Hematopoietic multipotent progenitor cell treated with erythropoietin and hydrocortisone succinate and interleukin-3 and kit ligand, for 6 days (in vitro differentiated cells): ENCODE measurements at regions not wholly inside any gene's neighbourhood (a gene's known extent, or its start where the extent isn't known, plus 50 kb on each side); places are given as distances from the start of the nearest gene placed in this dataset.

ENCODE experiments used
- DNase-seq: peaks from one replicate; pipeline ENCODE4 v3.0.0-alpha.2; 2015

DNA sequence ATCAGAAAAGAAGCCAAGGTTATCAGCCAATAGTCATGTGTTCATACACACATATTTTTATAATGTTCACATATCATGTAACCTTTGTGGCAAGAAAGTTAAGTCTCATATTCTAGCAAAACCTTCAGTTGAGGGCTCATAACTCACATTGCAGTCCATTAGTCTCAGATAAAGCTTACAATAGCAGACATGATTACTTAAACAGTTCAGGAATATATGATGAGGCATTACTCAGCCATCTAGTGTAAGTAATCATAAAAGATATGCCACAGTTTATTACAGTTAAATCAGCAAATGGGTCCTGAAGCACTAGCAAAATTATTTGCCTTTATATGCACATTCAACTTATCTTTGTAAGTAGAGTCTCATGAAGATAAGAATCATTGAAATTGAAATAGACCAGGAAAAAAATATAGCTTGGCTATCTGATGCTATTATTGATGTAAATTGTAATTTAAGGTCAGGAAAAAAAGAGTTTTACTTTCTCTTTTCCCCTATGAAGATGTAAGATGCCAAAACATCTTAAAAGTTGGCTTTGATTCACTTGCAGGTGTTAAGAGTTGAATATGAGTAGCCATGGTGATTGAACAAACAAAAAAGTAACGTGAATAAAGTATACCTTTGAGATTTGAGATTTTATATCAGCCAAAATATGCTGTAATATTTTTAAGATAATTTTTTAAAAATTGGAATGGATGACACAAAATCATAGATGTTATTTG is 537.0 kb downstream of the SLC6A15 start:
- DNase-seq: no peak

DNA sequence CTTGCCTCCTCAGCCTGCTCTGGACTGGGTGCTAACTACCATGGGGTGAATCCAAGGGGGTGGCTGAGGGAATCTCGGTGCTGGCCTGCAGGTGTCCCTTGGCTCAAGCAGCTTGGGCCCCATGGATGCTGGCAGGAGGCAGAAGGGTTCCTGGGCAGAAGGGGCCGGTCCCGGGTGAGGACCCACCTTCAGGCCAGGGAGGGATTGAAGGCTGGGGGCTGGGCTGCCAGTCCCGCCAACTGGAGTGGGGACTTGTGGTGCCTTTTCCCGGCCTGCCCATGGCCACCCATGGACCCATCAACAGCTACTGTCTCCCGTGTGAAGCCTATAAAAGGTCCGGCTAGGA is 550.1 kb downstream of the SLC6A15 start:
- DNase-seq: no peak

DNA sequence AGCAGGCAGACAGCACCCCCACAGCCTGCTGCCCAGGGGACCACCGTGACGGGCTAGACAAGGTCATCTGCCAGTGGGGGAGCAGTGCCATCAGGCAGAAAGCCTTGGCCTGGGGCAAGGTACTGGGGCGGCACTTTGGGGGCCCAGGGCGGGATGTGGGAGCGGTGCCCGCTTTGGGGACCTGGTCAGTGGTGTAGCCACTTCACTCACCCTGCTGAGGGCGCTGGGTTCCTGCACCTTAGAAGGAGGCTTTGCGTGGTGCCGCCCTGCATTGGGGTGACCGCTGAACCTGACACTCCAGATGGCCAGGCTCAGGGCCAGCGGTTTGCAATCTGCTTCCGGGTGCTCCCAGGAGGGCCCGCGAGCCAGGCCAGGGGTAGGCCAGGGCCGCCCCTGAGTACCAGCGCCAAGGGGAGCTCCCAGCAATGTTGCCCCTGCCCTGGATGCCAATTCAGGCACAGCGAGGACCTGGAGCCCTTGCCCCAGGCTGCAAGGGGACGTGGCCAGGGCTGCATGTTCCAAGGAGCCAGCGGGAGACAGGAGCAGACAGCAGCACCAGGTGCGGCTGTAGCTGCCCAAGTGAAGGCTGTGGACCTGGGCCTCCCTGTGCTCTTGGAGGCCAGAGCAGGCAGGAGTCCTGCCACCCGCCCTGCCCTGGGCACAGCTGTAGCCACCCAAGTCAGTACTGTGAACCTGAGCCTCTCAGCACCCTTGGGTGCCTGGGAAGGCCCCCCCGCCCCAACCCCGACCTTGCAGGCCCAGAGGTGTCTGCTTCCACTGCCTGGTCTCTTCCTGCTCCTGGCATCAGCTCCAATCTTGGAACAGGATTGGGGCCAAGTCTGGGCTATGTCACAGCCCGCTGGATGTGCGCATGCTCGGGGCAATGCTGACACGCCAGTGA is 550.7 kb downstream of the SLC6A15 start:
- DNase-seq: no peak

DNA sequence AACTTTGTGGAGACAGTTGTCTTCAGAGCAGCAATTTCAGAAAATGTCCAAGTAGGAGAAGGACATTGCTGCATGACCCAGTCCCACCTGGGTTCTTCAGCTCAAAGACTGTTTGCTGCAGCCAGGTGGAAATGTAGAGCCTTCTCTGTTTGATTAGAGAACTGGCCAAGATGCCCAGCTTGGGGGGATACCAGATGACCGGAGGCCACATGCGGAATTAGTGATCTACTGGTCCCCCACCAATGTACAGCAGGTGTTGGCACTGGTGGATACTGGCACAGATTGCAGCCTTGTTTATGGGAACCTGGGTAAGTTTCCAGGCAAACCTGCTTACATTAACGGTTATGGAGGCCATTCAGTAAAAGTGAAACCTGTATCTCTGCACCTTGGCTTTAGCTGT is 555.3 kb downstream of the SLC6A15 start:
- DNase-seq: no peak

DNA sequence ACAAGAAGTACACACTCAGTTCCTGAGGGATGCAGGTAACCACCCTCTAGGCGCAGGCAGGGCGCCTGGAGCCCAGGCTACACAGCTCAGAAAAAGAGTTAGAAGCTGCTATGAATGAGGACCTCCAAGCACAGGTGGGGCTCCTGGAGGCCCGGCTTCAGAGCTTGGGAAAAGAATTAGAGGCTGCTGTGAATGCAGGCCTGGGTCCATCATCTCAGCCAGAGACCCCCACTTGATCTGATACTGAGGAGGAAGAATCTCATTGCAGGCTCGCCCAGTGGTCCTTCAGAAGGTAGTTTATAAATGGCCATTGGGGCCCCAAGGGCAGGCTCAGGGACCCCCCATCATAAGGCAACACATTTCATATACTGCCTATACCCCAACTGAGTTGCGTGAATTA is 556.4 kb downstream of the SLC6A15 start:
- DNase-seq: no peak

DNA sequence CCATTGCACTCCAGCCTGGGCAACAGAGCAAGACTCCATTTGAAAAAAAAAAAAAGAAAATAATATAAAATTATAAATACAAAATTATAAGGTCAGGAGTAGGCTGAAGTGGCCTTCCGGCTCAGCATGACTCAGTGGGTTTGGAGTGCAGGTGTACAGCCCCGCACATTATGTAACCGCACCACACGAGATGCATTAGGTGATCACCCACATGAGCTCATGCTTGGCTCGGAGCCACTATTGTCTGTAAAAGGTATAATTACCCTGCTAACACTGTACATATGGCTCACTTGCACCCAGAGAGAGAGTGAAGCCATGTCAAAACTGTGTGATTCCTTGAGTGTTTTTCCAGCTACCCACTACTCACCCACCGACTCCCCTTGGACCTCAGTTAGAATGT is 557.0 kb downstream of the SLC6A15 start:
- DNase-seq: no peak

DNA sequence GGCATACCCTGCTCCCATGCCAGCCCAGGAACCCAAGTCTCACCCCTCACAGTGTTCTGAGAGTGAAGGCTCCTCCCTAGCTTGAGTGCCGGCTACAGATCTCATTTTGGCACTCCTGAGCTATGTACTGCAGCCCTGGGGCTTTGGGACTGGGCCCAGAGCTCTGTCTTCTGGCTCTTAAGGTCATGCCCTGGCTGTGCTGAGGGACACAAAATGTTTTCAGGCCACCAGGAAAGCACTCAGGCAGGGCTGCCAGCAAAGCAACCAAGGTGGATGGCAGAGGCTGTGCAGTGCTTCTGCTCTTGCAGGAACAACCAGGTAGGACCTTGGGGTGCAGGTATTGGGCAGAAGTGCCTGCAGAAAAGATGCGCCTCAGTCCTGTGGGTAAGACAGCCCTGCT is 564.0 kb downstream of the SLC6A15 start:
- DNase-seq: no peak

DNA sequence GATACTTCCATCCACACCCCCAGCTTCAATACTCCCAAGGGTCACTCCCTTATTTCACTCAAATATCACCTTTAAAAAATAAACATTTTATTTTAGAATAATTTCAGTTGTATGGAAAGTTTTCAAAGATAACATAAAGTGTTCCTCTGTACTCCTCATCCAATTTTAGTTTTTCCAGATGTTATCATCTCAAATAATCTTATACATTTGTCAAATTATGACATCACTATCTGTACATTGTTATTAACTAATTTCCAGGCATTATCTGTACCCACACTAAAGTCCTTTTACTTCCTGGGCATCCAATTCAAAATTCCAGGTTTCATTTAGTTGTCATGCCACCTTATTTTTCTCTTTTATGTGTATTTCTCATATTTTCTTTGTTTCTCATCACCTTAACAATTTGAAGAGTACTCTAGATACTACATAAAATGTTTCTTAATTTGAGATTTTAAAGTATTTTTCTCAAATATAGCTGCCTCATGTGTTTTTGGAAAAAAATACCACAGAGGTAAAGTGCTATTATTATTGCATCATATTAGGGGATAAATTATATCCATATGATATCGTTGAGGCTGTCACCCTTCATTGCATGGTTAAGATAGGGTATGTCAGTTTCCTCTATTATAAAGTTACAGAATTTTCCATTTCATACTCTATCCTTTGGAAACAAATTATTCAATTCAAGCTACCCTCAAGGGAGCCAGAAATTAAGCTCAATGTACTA is 571.0 kb downstream of the SLC6A15 start:
- DNase-seq: no peak

DNA sequence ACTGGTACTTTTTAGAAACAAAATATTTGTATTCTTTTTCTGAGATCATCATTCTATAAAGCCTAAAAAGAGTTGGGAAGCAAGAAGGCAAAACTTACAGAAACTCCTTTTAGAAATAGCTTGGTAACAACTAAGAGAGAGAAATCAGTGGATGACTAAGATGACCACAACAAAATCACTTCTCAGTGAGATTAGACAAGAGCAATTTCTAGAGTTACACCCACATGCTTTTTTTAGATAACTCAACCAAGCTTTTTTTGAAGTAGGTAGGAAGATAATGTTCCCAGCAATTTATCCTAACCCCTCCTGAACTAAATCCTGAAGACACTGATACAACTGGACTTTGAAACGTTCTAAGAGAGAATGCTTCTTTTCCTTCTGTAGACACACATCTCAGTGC is 576.4 kb downstream of the SLC6A15 start:
- DNase-seq: no peak

DNA sequence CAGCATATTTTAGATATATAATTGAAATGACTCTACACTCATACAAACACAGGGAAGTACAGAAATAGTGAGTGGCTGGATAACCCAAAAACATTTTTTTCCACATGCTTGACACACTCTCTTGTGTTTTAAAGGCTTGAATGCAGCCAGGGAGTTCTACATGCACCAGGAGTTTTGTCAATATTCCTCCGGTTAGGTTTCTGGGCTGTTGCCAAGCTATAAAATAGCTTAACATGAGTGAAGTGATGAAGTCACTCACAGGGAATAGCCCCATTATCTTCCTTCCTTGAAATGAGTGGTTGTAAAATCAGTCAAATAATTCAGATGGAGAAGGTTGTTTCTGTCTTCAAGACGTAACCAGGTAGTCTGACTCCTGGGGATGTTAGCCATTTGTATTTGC is 582.7 kb downstream of the SLC6A15 start:
- no peak for DNase-seq

DNA sequence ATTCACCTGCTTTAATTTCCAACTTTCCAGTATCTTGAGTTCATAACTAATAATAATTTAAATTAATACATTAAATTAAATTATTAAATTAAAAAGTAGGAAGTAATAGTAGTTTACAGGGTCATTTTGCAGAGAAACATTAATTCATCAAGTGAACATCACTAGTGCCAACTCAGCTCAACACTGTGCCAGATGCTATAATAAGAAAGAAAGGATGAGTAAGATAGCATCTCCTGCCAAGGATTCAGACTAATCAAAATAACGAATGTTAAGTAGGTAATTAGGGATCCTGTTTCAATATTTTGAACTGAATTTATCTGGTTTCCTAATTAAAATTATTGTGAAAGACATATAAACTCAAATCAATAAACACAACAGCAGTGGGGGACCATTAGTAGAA is 596.7 kb downstream of the SLC6A15 start:
- DNase-seq: no peak

DNA sequence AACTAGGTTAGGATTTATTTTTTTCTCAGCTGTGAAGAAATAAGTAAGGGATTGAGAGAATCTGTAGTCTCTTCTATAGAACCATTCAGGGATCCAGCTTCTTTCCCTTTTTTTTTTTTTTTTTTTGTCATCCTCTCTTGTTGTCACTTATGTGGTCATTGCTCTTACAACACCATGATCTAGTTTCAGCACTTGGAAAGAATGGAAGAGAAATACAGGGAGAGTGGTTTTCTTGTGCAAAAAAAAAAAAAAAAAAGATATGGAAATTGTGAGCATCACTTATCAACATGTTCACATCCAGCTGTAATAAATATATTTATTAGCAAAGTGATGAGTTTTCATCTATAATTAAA is 599.3 kb downstream of the SLC6A15 start:
- DNase-seq: no peak

DNA sequence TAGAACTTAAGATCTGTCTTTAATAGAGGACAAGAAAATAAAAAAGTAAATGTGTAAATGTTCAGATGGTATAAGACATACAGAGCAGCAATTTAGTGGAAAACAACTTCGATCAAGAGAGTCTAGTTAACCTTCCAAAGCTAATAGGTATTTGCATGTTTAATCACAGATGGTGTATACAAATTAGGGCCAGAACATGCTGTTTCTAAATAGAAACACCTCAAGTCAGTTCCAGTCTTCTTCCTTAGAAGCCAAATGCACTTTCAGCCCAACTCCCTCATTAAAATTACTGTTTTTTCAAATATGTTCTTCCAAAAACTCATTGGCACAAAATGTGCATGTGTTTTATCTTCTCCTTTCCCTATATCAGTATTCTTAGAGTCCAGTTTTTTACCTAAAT is 604.4 kb downstream of the SLC6A15 start:
- DNase-seq: no peak

DNA sequence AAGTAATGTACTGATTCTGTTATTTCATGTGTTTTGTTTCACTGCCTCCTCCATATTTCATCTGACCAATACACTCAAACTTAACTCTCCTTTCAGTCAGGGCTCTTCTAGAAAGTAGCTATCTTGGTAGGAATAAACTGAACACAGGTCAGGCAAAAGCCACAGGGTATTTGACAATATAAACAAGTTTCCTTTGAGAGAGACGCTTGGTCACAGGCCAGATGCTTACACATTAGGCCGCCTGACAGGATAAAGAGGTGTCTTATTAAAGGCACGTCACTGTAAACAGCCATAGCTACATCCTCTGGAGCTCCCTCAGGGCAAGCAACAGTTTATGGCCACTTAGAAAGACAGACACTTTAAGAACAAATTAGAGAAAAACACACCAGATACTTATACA is 607.5 kb downstream of the SLC6A15 start:
- DNase-seq: no peak

DNA sequence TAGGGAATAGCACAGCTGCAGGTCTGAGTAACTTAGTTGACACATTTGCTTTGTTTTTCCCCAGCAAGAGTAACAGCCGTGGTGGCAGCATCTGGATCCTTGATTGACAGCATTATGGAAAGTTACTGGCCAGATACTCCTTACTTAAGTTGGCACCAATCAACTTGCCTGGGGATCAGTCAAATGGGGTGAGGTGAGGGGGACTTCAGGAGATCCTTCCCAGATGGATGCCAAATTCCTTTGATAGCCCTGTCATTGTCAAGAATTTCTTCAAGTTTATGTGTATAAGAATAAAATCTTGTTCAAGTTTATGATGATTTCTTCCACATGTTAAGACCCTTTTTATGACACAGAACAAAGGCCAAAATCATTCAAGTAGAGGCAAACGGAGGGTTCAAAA is 618.4 kb downstream of the SLC6A15 start:
- DNase-seq: no peak

DNA sequence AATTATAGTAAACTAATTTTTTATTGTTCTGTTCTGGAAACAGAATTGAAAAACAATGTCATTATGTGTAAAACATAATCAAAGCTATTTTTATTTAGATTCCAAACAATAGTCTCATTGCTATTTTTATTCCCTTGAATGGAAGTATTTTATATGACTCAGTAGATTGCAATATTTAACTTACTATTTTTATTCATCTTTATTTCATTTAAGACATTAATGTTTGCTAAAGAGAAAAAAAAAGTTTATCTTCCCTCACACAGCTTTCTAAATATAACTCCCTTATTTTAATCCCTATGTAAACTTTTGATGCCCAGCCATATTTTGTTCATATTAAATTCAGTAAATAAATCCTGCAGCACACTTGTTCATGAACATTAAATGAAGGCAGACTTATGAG is 622.4 kb downstream of the SLC6A15 start:
- no peak for DNase-seq

DNA sequence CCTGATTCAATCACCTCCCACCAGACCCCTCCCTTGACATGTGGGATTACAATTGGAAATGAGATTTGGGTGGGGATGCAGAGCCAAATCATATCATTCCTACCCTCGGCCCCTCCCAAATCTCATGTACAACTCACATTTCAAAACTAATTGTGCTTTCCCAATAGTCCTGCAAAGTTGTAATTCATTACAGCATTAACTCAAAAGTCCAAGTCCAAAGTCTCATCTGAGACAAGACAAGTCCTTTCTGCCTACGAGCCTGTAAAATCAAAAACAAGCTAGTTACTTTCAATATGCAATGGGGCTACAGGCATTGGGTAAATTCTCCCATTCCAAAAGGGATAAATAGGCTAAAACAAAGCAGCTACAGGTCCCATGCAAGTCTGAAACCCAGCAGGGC is 634.6 kb downstream of the SLC6A15 start:
- no peak for DNase-seq

DNA sequence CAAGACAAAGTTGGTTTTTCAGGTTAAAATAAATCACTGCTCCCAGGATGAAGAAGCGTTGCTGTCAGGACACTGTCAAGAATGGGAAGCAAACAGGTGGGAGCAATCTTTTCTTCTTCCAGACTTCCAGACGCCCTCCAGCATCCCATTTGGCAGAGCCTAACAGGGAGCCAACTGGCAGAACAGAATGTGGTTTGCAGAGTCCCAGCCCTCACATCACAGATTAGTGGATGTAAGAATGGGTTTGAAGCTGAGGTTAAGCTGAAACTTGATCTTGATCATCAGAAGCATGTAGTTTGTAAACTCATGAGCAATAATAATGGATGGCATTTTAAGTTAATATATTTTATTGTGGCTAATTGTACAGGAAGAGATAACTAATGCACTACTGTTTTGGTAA is 636.4 kb downstream of the SLC6A15 start:
- no peak for DNase-seq

DNA sequence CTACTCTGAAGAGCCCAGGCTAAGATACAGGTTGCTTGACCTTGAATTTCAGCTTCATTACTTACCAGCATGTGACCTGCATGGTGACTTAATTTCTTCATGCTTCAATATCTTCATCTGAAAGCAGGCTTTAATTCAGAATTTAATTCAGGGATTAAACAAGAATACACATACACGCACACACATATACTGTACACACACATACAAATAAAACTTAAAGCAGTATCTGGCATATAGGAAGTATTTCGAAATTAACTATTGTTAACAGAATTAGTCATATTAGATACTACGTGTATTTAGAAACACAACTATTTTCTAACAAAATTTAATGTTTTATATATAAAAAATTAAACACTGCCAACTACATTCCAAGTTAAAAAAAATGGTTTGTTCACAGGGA is 640.3 kb downstream of the SLC6A15 start:
- no peak for DNase-seq

DNA sequence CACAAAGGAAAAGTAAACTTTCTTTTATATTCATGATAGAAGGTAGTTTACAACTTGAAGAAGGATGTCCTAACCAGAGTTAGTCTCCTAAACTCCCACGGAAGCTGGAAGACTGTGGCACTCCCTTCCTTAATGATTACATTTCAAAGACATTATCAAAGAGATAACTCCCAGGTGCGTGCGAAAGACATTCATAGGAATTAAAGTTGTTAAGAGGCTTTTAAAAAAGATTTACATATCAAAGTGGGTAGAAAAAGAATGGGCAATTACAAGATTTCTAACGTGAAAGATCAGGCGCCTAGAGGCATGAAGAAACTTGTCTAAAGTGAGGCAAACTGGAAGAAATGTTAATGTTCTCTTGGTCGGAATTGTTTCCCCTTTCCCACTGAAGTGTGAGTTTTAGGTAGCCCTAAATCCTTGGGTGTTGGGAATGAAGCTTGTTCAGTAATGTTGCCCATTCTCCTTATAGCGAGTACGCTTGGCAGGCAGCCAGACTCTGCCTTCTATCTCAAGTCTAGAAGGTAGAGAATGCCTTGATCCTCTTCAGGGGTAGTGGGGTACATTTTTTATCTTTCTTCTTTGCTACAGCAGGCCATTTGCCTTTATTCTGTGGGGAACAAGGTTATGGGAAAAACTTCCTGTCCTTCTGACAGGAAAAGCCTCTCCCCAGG is 642.0 kb downstream of the SLC6A15 start:
- DNase-seq: peak; percentile 3

DNA sequence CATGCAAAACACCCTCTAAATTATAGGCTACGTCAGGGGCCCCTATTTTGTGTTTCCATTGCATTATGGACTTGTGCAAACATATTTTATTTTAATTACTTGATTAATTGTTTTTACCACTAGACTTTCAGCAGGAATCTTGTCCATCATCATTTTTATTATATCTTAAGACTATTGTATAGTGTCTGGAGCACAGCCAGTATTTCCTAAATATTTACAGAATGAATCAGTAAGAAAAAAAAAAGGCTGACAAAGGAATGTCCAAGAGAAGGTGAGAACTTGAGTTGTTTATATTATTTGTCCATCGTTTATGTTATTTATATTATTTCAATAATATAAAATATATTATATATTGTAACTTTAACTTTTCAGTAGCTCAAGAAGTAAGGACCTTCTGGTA is 664.7 kb downstream of the SLC6A15 start:
- no peak for DNase-seq

DNA sequence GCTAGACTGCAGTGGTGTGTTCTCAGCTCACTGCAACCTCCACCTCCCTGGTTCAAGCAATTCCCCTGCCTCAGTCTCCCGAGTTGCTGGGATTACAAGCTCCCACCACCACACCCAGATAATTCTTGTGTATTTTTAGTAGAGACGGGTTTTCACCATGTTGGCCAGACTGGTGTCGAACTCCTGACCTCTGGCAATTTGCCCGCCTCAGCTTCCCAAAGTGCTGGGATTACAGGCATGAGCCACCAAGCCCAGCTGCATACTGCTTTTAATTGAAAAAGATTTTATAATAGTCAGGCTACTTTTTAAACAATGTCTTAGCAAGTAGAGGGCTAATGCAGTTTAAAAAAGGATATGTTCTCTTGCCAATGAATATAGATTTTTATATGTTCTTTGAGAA is 668.9 kb downstream of the SLC6A15 start:
- no peak for DNase-seq

DNA sequence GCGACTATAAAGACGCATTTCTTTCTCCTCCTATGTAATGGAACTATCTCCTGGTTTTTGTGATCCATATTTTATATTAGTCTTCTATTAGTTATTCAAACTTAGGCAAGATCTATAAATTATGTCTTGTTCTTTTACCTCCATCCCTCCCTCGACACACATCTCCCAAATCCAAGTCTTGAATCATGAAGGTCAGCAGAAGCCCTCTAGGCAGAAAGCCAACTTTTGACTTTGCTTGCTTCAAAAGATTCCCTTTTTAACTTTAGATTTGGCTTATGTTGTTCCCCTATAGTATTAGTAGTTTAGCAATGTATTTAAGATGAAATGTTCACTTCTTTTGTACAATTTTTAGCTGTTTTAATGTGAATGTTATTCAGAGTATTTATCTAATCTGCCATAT is 689.8 kb downstream of the SLC6A15 start:
- no peak for DNase-seq

DNA sequence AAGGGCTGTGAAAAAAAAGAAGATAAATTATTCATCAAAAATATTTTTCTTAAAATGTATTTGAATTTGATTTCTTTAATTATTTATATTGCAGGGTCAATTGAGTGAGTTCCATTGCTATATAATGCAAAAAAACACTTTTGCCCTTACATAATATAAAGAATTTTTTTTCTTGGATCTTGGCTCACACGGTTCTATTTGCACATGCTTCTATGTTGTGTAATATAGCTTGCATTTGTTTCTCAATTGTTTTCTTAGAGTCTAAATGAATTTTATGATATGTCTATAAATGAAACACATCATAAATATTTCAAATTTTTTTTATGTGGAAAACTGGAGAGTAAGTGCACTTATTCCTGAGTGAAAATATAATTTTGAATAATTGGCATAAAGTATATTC is 694.2 kb downstream of the SLC6A15 start:
- DNase-seq: no peak
